Common myeloid progenitor, CD34-positive (primary cell): ENCODE measurements at regions not wholly inside any gene's neighbourhood (a gene's known extent, or its start where the extent isn't known, plus 50 kb on each side); places are given as distances from the start of the nearest gene placed in this dataset.

Experiments
- CTCF ChIA-PET: fragments of 350-600 bp; sonication (Branson Sonifier 250); formaldehyde crosslinking; loops from one replicate; lab custom pipeline; 2021; ENCODE audit warnings: antibody characterized with exemption; lab: Charles Lee
- POLR2A ChIA-PET: fragments of 350-600 bp; sonication (Branson Sonifier 250); formaldehyde crosslinking; loops from one replicate; lab custom pipeline; 2021; ENCODE audit warnings: antibody characterized with exemption; lab: Charles Lee
- DNase-seq, 3 donors: peaks; one replicate each; pipeline versions ENCODE4 v3.0.0 to v3.0.0-alpha.2; 2013
- H3K27ac ChIP-seq, 2 experiments: 1 replicate in 1 of 2; 2 replicates in 1 of 2; pipeline ENCODE4 v1.7.0; 2013; ENCODE audit warnings: inconsistent platforms in 2 of 2, low read length in 2 of 2, mild to moderate bottlenecking in 2 of 2, low read depth in 1 of 2, moderate library complexity in 1 of 2; ENCODE audit not compliant: severe bottlenecking in 2 of 2, insufficient read depth in 1 of 2, poor library complexity in 1 of 2
- H3K27me3 ChIP-seq, 5 experiments: replicated peaks in 2 of 5; 1 replicate in 3 of 5; 2 replicates in 2 of 5; pipeline versions ENCODE4 v1.6.1 to v1.7.0; 2013; ENCODE audit warnings: low read length in 4 of 5, mild to moderate bottlenecking in 2 of 5, moderate library complexity in 2 of 5, inconsistent platforms in 1 of 5; ENCODE audit not compliant: insufficient read depth in 5 of 5, control insufficient read depth in 4 of 5
- H3K36me3 ChIP-seq, 4 experiments: 1 replicate in 2 of 4; 2 replicates in 2 of 4; pipeline versions ENCODE4 v1.6.1 to v1.7.0; 2013; ENCODE audit warnings: low read length in 3 of 4, control low read depth in 1 of 4, mild to moderate bottlenecking in 1 of 4; ENCODE audit not compliant: control insufficient read depth in 4 of 4, insufficient read depth in 4 of 4
- H3K4me1 ChIP-seq, 4 experiments: 1 replicate in 3 of 4; 2 replicates in 1 of 4; pipeline versions ENCODE4 v1.6.1 to v1.7.1; 2013; ENCODE audit warnings: low read length in 3 of 4, mild to moderate bottlenecking in 3 of 4, control low read depth in 1 of 4, inconsistent platforms in 1 of 4, moderate library complexity in 1 of 4; ENCODE audit not compliant: control insufficient read depth in 4 of 4, insufficient read depth in 4 of 4; ENCODE audit errors: control extremely low read depth in 1 of 4
- H3K4me3 ChIP-seq, 7 experiments: 1 replicate in 4 of 7; 2 replicates in 3 of 7; pipeline versions ENCODE4 v1.5.1 to v1.7.0; 2013; ENCODE audit warnings: mild to moderate bottlenecking in 7 of 7, low read length in 6 of 7, moderate library complexity in 6 of 7, inconsistent platforms in 2 of 7, low read depth in 2 of 7, control low read depth in 1 of 7; ENCODE audit not compliant: insufficient read depth in 4 of 7, control insufficient read depth in 1 of 7; ENCODE audit errors: extremely low read depth in 1 of 7
- H3K9me3 ChIP-seq, 5 experiments: 1 replicate in 4 of 5; 2 replicates in 1 of 5; pipeline versions ENCODE4 v1.6.1 to v1.7.1; 2013; ENCODE audit warnings: low read length in 4 of 5, mild to moderate bottlenecking in 2 of 5, inconsistent platforms in 1 of 5, low read depth in 1 of 5, moderate library complexity in 1 of 5; ENCODE audit not compliant: control insufficient read depth in 4 of 5, insufficient read depth in 2 of 5; ENCODE audit errors: control extremely low read depth in 1 of 5
- WGBS: methylation state at CpG from one replicate; pipeline ENCODE4 v1.1.5; 2013; ENCODE audit not compliant: insufficient coverage; 5-methylcytosine and 5-hydroxymethylcytosine counted together

DNA sequence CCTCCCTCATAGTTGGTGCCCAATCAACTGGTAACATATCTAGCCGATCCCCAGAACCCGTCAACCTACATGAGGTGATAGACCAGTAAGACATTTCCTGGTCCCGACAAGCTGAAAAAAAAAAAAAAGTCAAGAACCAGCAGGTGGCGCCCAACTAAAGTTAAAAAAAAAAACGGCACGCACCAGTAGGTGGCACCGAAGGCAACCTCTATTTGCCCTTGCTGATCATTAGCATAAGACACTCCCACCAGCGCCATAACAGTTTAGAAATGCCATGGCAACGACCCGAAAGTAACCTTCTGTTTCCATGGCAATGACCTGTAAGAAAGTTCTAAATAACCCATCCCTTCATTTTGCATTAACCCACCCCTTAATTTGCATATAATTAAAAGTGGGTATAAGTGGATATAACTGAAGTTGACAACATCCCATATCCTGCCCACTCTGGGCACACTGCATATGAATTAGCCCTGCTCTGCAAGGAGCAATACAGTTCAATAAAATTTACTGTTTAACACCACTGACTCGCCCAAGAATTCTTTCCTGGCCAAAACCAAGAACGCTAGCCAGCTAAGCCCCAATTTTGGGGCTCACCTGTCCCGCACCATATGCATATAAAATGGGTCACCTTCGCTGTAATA, 83.9 kb upstream of the SPANXB1 start:
- POLR2A ChIA-PET = no interaction called here
- H3K27ac ChIP-seq = no peak overlapping the region
- CTCF ChIA-PET = interaction anchor here (0.6 to 1.3 kb wide), 3 partner anchors 59 to 821 kb away, joined by 3 read pairs; no protein-coding TSS in a partner anchor
- no peaks in the 10 kb centered on the region for H3K27me3 ChIP-seq
- peak; percentile 79 to 89 (median 87) for DNase-seq
- no peaks in the 10 kb centered on the region for H3K9me3 ChIP-seq
- no peaks in the 10 kb centered on the region for H3K4me1 ChIP-seq
- peak overlapping the region in 1 of 7 experiments; percentile 42 for H3K4me3 ChIP-seq
- WGBS = 38% methylated on average over 8 of the region's 14 CpGs
- no peaks in the 10 kb centered on the region for H3K36me3 ChIP-seq

DNA sequence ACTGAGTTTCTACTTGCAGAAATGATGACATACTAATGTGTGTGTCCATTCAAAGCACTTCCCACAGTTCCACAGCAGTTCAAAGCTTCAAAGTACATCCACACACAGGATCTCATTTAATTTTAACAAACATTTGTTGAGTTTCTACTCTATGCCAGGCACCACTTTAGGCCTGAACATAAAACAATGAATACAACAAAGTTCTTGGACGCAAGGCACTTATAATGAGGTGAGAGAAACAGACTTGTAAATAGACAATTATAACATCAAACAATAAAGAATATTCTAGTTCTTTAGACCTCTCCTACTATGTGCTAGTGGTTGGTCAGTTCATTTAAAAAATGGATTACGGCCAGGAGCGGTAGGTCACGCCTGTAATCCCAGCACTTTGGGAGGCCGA, 82.0 kb upstream of the SPANXB1 start:
- 91% methylated on average over 4 of the region's 5 CpGs for WGBS

DNA sequence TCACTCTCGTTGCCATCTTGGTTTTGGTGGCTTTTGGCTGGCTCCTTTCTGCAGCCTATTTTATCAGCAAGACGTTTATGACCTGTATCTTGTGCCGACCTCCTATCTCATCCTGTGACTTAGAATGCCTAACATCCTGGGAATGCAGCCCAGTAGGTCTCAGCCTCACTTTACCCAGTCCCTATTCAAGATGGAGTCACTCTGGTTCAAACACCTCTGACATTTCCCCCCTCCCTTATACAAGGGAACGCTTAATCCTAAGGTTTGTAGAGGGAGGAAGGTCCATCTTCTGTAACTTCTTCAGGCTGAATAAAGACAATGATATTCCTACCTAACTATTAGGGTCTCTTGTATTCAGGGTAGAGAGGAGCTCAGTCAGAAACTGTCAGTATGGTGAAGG, 79.3 kb upstream of the SPANXB1 start:
- WGBS = 88% methylated on average over 3 of the region's 4 CpGs
- no peaks in the 10 kb centered on the region for H3K4me1 ChIP-seq
- H3K9me3 ChIP-seq = no peaks in the 10 kb centered on the region
- no peak overlapping the region for H3K27ac ChIP-seq
- no peak overlapping the region for H3K4me3 ChIP-seq
- CTCF ChIA-PET = no interaction called here
- no peaks in the 10 kb centered on the region for H3K27me3 ChIP-seq
- H3K36me3 ChIP-seq = no peaks in the 10 kb centered on the region
- DNase-seq = no peak
- POLR2A ChIA-PET = no interaction called here

More for the DNA sequence above, 82.0 kb upstream of the SPANXB1 start:
- H3K9me3 ChIP-seq = no peaks in the 10 kb centered on the region
- no peaks in the 10 kb centered on the region for H3K36me3 ChIP-seq
- H3K27ac ChIP-seq = no peak overlapping the region
- H3K4me1 ChIP-seq = no peaks in the 10 kb centered on the region
- POLR2A ChIA-PET = no interaction called here
- no peaks in the 10 kb centered on the region for H3K27me3 ChIP-seq
- CTCF ChIA-PET = no interaction called here
- no peak overlapping the region for H3K4me3 ChIP-seq
- no peak for DNase-seq

DNA sequence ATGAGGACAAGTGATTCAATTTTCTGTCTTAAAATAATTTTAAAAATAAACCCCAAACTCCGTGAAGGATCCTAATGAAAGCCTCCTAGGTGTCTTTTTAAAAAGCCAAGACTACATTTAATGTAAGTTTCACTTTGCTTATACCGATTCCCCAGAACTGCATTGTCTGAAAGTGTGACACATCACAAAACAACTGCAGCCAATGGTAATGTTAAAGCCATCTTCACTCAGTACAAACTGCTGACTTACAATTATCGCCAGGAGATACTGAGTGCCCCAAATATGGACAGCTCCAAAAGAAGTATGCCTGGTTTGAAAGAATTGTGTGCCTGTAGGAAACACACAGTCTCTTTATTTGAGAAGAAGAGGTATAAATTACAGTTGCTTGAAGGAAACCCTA, 73.7 kb upstream of the SPANXB1 start:
- ChIA-PET CTCF (no interaction called here), POLR2A (no interaction called here)
- no peaks in the 10 kb centered on the region for H3K9me3 ChIP-seq
- H3K36me3 ChIP-seq = no peaks in the 10 kb centered on the region
- no peak overlapping the region for H3K4me3 ChIP-seq
- no peaks in the 10 kb centered on the region for H3K4me1 ChIP-seq
- no peak overlapping the region for H3K27ac ChIP-seq
- H3K27me3 ChIP-seq = peaks cover 0 to 4% (median 0%) of the 10 kb centered on the region in 5 experiments
- WGBS = 93% methylated on average over 2 of the region's 3 CpGs
- DNase-seq = no peak

DNA sequence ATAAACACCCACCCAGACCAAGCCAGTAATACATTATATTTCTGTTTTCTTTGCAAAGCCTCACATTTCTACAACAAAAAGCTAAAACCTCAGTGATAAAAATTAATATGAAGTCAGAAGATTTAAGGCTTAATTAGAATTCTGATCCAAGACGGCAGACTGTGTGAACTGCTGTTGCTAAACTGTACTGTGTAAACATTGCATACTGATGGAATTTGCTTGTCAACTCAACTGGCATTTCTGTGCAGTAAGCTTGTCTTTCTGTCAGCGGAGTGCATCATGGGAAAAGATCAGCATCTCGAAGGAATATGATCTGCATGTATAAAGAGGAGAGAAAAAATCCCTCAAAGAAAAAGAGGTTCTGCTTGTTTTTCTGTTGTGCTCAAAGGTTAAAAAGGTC, 69.4 kb upstream of the SPANXB1 start:
- ChIA-PET CTCF (no interaction called here), POLR2A (no interaction called here)
- 94% methylated on average over 3 of the region's 3 CpGs for WGBS

DNA sequence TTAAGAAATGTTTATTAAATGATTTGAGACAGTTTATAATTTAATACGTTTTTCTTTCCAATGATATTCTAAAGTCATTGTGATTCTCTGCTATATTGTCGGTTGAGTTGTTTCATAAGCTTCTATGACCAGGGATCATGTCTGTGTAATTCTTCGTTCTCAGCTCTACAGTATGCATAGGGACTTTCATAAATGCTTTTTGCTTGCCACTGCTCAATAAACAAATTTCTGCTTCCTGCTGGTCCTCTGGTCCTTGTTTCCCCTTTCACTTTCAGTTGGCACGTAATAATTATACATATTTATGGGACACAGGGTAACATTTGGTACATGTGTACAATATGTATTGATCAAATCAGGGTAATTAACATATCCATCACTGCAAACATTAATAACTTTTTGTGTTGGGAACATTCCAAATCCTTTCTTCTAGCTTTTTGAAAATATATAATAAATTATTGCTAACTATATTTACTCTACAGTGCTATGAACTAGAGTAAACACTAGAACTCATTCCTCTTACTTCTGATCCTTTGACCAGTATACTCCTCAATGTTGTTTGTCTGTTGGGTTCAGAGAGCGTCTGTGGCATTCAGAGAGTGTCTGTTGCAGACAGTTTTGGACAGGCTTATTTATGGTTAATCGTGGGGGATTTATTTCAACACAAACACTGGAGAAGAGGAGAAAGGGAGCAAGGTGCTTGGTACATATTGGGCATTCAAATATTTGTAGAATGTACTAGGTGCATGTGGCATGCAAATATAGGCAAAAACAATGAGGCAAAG, 68.3 kb upstream of the SPANXB1 start:
- CTCF ChIA-PET = no interaction called here
- 76% methylated on average over 2 of the region's 6 CpGs for WGBS
- Histone ChIP-seq H3K9me3 (no peaks in the 10 kb centered on the region), H3K4me1 (no peaks in the 10 kb centered on the region), H3K27me3 (peaks cover 0 to 4% (median 0%) of the 10 kb centered on the region in 5 experiments), H3K4me3 (peak overlapping the region in 1 of 7 experiments; percentile 5), H3K27ac (no peak overlapping the region), H3K36me3 (no peaks in the 10 kb centered on the region)
- POLR2A ChIA-PET = no interaction called here
- no peak for DNase-seq

More for the DNA sequence above, 69.4 kb upstream of the SPANXB1 start:
- Histone ChIP-seq H3K36me3 (no peaks in the 10 kb centered on the region), H3K27ac (no peak overlapping the region), H3K4me1 (no peaks in the 10 kb centered on the region), H3K27me3 (peaks cover 0 to 4% (median 0%) of the 10 kb centered on the region in 5 experiments), H3K4me3 (no peak overlapping the region), H3K9me3 (no peaks in the 10 kb centered on the region)
- no peak for DNase-seq

GRCh38 chrX:140943513-140943912, 58.9 kb upstream of the SPANXB1 start:
- no peak overlapping the region for H3K4me3 ChIP-seq
- WGBS = 92% methylated on average over 2 of the region's 2 CpGs
- H3K9me3 ChIP-seq = no peaks in the 10 kb centered on the region
- no peaks in the 10 kb centered on the region for H3K4me1 ChIP-seq
- POLR2A ChIA-PET = no interaction called here
- H3K27ac ChIP-seq = no peak overlapping the region
- no peaks in the 10 kb centered on the region for H3K36me3 ChIP-seq
- CTCF ChIA-PET = no interaction called here
- no peaks in the 10 kb centered on the region for H3K27me3 ChIP-seq
- DNase-seq = no peak
